Uterus (tissue), 2 donors: ENCODE measurements at regions not wholly inside any gene's neighbourhood (a gene's known extent, or its start where the extent isn't known, plus 50 kb on each side); places are given as distances from the start of the nearest gene placed in this dataset.

Experiments used
- POLR2A ChIP-seq, 2 donors: fragments of 450-650 bp; IDR thresholded peaks; one replicate each; pipeline ENCODE4 v1.6.1; 2016; ENCODE audit warnings: antibody characterized with exemption in 2 of 2, mild to moderate bottlenecking in 1 of 2, moderate library complexity in 1 of 2
- TF ChIP-seq, protein P1 (sequence below), 4 experiments: fragments of 200-600 bp in 2 of 4; fragments of 450-650 bp in 2 of 4; sonication (generic) in 2 of 4; IDR thresholded peaks; one replicate each; pipeline ENCODE4 v1.5.1; 2016 to 2019; ENCODE audit warnings: antibody characterized with exemption in 4 of 4, mild to moderate bottlenecking in 2 of 4, moderate library complexity in 1 of 4

DNA sequence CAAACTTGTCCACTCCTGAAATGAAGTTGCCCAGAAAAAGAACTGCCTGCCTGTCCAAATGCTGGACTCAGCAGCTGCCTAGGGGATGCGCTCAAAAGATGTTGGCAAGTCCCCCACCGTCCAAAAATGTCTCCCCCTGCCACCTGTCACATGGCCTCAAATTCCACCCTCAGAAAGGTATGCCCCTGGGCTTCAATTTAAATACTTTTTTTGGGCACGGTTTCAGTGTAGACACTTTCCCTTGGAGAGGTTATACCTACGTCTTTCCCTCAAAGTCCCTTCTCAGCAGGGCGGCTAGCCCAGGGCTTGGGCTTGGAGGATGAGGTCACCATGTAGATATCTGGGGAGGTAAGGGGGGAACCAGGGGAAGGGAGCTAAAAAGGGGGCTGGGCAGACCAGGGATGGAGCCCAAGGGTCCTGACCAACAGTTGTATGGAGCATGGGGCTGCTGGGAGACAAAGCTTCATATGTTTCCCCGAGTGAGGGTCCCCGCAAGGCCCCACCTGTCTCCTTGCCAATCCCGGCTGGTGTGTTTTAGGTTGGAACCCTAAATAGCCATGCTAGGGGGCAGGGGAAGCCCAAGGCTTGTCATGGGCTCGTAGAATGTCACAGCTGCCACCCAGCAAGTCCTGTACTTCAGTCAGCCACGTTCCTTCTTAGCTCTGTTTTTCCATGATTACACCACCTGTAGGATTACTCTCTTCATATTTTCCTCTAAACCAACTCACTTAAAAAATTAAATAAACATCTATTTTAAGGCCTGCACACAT, 131.2 kb upstream of the TBX3 start:
- TF ChIP-seq, protein P1, sequence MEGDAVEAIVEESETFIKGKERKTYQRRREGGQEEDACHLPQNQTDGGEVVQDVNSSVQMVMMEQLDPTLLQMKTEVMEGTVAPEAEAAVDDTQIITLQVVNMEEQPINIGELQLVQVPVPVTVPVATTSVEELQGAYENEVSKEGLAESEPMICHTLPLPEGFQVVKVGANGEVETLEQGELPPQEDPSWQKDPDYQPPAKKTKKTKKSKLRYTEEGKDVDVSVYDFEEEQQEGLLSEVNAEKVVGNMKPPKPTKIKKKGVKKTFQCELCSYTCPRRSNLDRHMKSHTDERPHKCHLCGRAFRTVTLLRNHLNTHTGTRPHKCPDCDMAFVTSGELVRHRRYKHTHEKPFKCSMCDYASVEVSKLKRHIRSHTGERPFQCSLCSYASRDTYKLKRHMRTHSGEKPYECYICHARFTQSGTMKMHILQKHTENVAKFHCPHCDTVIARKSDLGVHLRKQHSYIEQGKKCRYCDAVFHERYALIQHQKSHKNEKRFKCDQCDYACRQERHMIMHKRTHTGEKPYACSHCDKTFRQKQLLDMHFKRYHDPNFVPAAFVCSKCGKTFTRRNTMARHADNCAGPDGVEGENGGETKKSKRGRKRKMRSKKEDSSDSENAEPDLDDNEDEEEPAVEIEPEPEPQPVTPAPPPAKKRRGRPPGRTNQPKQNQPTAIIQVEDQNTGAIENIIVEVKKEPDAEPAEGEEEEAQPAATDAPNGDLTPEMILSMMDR (IDR thresholded peaks at IDR 0.05) = no peak
- TF ChIP-seq POLR2A (IDR thresholded peaks at IDR 0.05) = no peak
